ENCODE measurements at regions not wholly inside any gene's neighbourhood (a gene's known extent, or its start where the extent isn't known, plus 50 kb on each side); places are given as distances from the start of the nearest gene placed in this dataset.
"Not testable (repeated sequence)": the region's sequence is repeated elsewhere in the genome, so short reads cannot be mapped to it uniquely, and the experiment has no call there.

DNA sequence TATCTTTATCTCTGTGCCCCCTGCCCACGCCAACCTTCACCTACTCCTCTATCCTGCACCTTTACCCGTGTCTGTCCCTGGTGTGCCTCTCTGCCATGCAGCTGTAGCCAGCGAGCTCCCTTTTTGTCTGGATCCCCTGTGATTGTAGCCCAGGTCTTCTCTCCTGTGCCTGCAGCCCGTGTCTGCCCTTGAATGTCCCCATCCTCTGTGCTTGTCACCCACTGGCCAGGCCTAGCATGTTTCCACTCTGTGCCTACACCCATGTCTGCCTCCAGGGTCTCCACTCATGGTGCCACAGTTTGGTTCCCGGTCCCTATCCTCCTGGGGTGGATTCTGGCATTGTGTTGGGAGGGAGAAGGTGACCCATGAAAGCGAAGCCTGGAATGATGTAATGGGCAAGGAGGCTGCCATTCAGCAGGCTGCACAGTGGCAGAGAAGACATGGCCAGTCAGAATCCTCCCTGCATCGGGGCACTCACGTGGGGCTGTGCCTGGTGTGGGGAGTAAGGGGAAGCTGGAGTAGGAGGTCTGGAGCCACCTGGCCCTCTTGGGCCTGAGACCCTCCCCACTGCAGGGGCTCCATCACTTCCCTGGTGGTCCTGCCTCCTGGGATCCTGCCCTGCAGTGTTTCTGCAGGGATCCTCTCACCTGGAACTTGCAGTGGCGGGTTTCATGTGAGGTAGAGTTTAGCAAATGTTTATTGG, 101.0 kb downstream of the GOSR1 start:
- DNase-seq = not testable (repeated sequence)

Data from stimulated activated CD4-positive, alpha-beta T cell treated with anti-CD3 and anti-CD28 coated beads, Interleukin-1b, Interleukin-23, amount 100 ng/mL, for 48 hours (primary cell).